NCI-H2171 treated with DMSO at 0.1 percent for 48 hours (cell line): ENCODE measurements at regions not wholly inside any gene's neighbourhood (a gene's known extent, or its start where the extent isn't known, plus 50 kb on each side); places are given as distances from the start of the nearest gene placed in this dataset.
"Not testable (repeated sequence)": the region's sequence is repeated elsewhere in the genome, so short reads cannot be mapped to it uniquely, and the experiment has no call there.

ENCODE experiments used
- DNase-seq: peaks from one replicate; lab custom pipeline; 2025; lab: John Stamatoyannopoulos, UW

GRCh38 chr1:214715126-214715525 is 112.1 kb downstream of the CENPF start:
- no peak for DNase-seq

- peak; percentile 37 for DNase-seq
Measured at GRCh38 chr1:214717351-214717750, 114.4 kb downstream of the CENPF start.

- DNase-seq, result no peak
Measured at GRCh38 chr1:214718724-214719123, 115.7 kb downstream of the CENPF start.

- DNase-seq, result no peak
Measured at GRCh38 chr1:214719207-214719606, 116.2 kb downstream of the CENPF start.

GRCh38 chr1:214720561-214720960 is 117.6 kb downstream of the CENPF start:
- peak; percentile 6 for DNase-seq

- no peak for DNase-seq
Measured at GRCh38 chr1:214727274-214727673, 124.3 kb downstream of the CENPF start.

- DNase-seq, result no peak
Measured at GRCh38 chr1:214739621-214740238, 136.7 kb downstream of the CENPF start.

- no peak for DNase-seq
Measured at GRCh38 chr1:214740471-214740870, 137.5 kb downstream of the CENPF start.

GRCh38 chr1:214747050-214747635 is 144.1 kb downstream of the CENPF start:
- DNase-seq, result no peak

GRCh38 chr1:214753236-214753852 is 150.3 kb downstream of the CENPF start:
- no peak for DNase-seq

- no peak for DNase-seq
Measured at GRCh38 chr1:214761030-214761429, 158.0 kb downstream of the CENPF start.

- DNase-seq, result no peak
Measured at GRCh38 chr1:214762902-214763301, 159.9 kb downstream of the CENPF start.

- DNase-seq, result no peak
Measured at GRCh38 chr1:214764502-214764901, 161.5 kb downstream of the CENPF start.

GRCh38 chr1:214767221-214767620 is 164.2 kb downstream of the CENPF start:
- DNase-seq, result no peak

- not testable (repeated sequence) for DNase-seq
Measured at GRCh38 chr1:214769666-214770065, 166.7 kb downstream of the CENPF start.

GRCh38 chr1:214777364-214777763 is 174.4 kb downstream of the CENPF start:
- DNase-seq, result no peak

GRCh38 chr1:214791961-214792360 is 189.0 kb downstream of the CENPF start:
- no peak for DNase-seq

- no peak for DNase-seq
Measured at GRCh38 chr1:214792527-214793186, 189.7 kb downstream of the CENPF start.

- DNase-seq, result no peak
Measured at GRCh38 chr1:214793708-214794107, 190.7 kb downstream of the CENPF start.

- DNase-seq, result no peak
Measured at GRCh38 chr1:214801191-214801590, 198.2 kb downstream of the CENPF start.

GRCh38 chr1:214808845-214809460 is 206.0 kb downstream of the CENPF start:
- DNase-seq, result no peak

GRCh38 chr1:214816603-214817002 is 213.6 kb downstream of the CENPF start:
- no peak for DNase-seq
